Body of pancreas (tissue), 4 donors: ENCODE measurements at regions not wholly inside any gene's neighbourhood (a gene's known extent, or its start where the extent isn't known, plus 50 kb on each side); places are given as distances from the start of the nearest gene placed in this dataset.

Experiments used
- POLR2A ChIP-seq, 3 donors: fragments of 450-650 bp; IDR thresholded peaks; one replicate each; pipeline ENCODE4 v1.6.1; 2016; ENCODE audit warnings: antibody characterized with exemption in 3 of 3, mild to moderate bottlenecking in 2 of 3
- TF ChIP-seq, protein P1 (sequence below), 7 experiments: fragments of 450-650 bp in 4 of 7; fragments of 200-600 bp in 3 of 7; sonication (generic) in 3 of 7; IDR thresholded peaks; one replicate each; pipeline ENCODE4 v1.5.1; 2016 to 2019; ENCODE audit warnings: antibody characterized with exemption in 7 of 7

DNA sequence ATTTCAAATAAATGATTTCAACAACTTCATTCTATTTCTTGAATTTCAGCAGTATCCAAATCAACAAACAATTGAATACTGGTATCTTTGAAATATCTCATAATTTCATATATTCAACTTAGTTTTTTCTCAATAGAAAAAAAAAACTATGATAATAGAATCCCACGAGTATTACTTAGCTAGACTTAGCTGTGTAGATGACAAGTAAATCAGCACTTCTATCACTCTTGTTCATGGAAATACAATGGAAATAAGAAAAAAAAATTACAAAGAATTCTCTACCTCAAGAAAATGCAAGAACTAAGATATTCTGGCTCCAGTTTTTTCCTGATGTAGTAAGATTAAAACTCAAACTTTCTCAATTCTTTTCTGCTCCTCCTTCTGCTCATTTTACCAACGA is 256.2 kb upstream of the KYNU start:
- TF ChIP-seq, protein P1, sequence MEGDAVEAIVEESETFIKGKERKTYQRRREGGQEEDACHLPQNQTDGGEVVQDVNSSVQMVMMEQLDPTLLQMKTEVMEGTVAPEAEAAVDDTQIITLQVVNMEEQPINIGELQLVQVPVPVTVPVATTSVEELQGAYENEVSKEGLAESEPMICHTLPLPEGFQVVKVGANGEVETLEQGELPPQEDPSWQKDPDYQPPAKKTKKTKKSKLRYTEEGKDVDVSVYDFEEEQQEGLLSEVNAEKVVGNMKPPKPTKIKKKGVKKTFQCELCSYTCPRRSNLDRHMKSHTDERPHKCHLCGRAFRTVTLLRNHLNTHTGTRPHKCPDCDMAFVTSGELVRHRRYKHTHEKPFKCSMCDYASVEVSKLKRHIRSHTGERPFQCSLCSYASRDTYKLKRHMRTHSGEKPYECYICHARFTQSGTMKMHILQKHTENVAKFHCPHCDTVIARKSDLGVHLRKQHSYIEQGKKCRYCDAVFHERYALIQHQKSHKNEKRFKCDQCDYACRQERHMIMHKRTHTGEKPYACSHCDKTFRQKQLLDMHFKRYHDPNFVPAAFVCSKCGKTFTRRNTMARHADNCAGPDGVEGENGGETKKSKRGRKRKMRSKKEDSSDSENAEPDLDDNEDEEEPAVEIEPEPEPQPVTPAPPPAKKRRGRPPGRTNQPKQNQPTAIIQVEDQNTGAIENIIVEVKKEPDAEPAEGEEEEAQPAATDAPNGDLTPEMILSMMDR (IDR thresholded peaks at IDR 0.05): no peak
- TF ChIP-seq POLR2A (IDR thresholded peaks at IDR 0.05): no peak
